NCI-H510A treated with DMSO at 0.1 percent for 48 hours (cell line): ENCODE measurements at regions not wholly inside any gene's neighbourhood (a gene's known extent, or its start where the extent isn't known, plus 50 kb on each side); places are given as distances from the start of the nearest gene placed in this dataset.
A peak's percentile ranks its signal among the peaks of the same experiment; 100 is the strongest.
"Not testable (repeated sequence)": the region's sequence is repeated elsewhere in the genome, so short reads cannot be mapped to it uniquely, and the experiment has no call there.

Source experiments
- DNase-seq: peaks from one replicate; lab custom pipeline; 2025; lab: John Stamatoyannopoulos, UW

DNA sequence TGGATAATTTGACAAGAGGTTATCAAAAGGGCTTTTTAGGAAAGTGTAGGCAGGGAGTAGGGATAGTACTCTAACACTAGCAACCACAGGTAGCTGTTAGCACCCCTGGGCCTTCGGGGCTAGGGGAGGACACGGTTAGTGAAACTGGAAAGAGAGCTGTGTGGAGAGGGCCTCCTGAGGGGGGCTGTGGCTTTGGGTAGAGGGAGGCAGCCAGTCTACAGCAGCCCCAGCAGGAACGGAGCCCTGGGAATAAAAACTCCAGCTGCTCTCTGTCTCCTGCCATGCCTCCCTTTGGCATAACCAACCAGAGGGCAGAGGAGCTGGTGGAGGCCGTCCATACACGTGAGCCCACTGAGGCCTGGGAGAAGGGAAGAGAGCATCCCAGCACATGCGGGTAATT, 223.2 kb downstream of the FOXD2 start:
- DNase-seq, result peak; percentile 34

DNA sequence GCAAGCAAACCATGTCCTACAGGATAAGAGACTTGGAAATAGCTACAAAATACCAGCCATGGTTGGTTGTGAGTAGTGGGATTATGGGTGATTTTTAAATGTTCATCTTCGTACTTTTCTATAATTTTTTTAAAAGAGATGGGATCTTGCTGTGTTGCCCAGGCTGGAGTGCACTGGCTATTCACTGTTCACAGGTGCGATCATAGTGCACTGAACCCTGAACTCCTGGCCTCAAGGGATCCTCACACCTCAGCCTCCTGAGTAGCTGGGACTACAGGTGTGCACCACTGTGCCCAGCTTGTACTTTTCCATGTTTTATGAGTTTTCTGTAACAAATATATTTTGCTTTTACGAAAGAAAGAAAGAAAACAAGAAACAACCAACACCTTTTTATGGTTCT, 224.2 kb downstream of the FOXD2 start:
- DNase-seq, result no peak

DNA sequence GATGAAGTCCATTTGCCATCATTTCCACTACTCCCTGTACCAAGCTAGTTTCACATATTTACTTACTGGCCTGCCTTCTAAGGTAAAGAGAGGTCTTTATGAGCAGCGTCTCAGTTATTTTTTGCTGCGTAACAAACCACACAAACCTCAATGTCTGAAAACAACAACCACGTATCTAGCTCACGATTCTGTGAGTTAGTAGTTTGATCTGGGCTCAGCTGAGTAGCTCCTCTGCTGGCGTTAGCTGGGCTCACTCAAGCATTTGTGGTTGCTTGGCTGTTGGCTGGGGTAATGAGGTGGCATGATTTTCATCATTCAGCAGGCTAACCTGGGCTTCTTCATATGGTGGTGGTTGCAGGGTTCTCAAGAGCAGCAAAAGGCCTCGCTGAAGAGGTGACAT, 225.4 kb downstream of the FOXD2 start:
- DNase-seq, result no peak

DNA sequence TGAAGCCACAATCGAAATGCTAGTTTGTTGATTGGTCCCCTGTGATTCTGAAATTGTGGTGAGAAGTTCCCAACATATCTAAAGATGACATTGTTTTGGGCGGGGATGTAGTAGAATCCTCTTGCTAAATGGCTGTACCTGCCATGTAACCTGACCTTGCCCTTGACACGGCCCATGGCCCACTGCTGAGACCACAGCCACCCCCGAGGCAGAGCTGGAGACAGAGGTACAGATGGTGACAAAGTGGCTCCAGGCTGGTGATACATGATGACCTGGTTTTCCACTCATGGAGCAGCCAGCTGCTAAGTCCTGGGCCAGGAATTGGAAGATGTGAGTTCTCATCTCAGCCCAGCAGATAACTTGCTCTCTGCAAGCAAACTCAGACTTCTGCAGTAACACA, 226.5 kb downstream of the FOXD2 start:
- no peak for DNase-seq

DNA sequence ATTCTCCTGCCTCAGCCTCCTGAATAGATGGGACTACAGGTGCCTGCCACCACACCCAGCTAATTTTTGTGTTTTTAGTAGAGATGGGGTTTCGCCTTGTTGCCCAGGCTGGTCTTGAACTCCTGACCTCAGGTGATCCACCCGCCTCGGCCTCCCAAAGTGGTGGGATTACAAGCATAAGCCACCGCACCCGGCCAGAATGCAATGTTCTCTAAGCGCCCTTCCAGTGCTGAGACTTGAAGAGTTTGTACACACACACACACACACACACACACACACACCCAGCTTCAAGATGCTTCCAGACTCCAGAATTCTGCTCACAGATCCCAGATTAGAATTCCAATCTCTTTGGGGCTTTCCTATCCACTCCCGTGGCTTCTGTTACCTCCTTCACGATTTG, 227.1 kb downstream of the FOXD2 start:
- DNase-seq, result not testable (repeated sequence)

DNA sequence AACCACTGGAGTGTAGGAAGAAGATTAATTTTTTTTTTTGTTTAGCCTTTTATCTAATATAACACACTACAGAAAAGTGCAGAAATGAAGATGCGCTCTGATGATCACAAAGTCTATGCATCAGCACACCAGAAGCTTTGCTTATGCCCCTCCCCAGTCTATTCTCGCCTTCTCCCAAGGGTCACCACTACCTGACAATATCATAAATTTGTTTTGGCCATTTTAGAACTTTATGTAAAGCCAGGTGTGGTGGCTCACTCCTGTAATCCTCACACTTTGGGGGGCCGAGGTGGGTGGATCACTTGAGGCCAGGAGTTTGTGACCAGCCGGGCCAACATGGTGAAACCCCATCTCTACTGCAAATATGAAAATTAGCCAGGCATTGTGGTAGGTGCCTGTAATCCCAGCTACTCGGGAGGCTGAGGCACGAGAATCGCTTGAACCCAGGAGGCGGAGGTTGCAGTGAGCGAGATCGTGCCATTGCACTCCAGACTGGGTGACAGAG, 231.3 kb downstream of the FOXD2 start:
- no peak for DNase-seq

GRCh38 chr1:47672622-47673021, 234.8 kb downstream of the FOXD2 start:
- no peak for DNase-seq

- no peak for DNase-seq
Measured at GRCh38 chr1:47674189-47674588, 236.3 kb downstream of the FOXD2 start.

GRCh38 chr1:47675047-47675675, 237.3 kb downstream of the FOXD2 start:
- DNase-seq, result no peak

- no peak for DNase-seq
Measured at GRCh38 chr1:47675721-47676120, 237.9 kb downstream of the FOXD2 start.

DNA sequence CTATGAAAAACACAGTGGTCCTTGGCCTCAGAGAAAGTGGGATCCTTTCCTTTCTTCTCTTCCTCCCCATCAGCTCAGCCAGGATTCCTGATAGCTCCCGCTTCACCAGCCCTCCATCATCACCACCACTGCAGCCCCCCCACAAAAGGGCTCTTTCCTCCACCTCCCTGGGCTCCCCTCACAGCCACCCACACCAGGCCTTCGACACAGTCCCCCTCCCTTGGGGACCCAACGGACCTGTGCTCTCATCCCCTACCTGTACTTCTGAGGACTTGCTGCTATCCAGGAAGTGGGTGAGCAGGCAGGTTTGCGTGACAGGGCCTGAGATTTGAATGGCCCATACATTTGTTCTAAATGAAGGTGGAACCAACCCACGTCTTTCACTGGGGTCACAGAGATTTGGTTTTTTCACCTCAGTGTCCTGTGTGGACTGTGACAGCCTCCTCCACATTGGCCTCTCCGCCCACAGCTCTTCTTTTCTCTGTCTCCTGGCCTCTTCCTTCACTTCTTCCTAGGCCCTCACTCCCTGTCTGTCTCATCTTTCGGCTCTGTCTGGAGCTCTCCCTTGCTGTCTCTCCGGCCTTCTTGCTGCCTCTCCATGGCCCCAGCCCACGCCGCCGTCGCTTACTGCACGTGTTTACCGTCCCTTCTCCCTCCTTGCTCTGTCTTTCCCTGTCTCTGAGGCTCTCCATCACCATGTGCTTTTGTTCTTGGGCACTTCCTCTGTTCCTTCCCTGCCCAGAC, 238.6 kb downstream of the FOXD2 start:
- DNase-seq, result no peak

DNA sequence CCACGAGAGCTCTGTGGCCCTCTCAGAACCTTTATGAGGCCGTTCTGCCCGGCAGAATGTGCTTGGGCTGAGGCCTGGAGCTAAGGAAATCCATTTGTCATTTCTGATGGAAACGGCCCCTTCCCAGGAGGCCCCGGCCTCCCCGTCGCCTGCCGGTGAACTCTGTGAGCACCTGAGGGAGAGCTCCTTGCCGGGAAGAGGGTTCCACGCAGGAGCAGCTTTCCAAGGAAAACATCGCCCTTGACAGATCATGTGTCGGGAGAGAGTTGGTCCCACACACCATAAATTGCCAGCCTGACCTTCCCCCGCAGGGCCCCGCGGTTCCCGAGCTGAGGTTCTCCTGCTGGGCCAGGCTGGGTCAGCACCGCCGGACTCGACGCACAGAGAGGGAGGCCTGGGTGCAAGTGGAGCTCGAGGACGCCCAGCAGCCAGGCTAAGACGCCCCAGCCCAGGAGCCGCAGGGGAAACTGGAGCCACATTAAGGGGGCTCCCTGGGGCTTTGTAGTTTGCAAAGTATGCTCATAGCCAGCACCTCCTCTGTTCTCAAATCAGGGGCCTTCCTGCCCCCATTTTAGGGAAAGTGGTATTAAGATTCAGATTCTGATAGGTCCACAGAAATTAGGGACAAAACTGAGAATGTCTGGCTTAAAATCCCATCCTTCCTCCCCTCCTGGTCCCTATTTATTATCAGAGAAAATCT, 239.5 kb downstream of the FOXD2 start:
- no peak for DNase-seq

- no peak for DNase-seq
Measured at GRCh38 chr1:47678464-47678980, 240.7 kb downstream of the FOXD2 start.

GRCh38 chr1:47679301-47679791, 241.5 kb downstream of the FOXD2 start:
- no peak for DNase-seq

- DNase-seq, result no peak
Measured at GRCh38 chr1:47679826-47680225, 242.0 kb downstream of the FOXD2 start.

DNA sequence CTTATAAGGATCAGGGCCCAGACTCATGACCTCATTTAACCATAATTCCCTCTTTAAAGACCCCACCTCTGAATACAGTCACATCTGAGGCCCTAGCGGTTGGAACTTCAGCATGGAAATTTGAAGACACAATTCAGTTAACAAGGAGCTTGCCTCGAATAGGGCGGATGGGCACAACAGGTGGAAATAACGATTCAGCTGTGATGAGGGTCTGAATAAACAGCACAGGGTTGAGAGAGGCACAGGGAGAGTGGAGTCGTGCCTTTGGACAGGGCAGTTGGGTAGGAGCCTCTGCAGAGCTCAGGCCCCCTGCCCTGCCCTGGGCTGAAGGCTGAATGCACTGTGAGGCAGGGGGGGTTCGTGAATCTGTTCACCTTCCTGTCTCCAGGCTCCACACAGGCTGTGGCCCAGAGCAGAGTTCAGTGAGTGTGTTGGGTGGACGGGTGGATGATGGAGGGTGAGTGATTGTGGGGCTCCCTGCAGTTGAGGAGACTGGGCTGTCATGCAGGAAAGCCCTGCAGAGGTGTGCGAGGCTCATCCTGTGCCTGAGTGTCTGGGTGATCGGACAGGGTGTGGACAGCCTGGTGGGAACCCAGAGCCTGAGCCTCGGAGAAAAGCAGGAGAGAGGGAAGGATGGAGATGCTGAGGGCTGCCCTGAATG, 243.1 kb downstream of the FOXD2 start:
- DNase-seq, result no peak

- no peak for DNase-seq
Measured at GRCh38 chr1:47681735-47682134, 243.9 kb downstream of the FOXD2 start.

GRCh38 chr1:47682198-47682597, 244.4 kb downstream of the FOXD2 start:
- DNase-seq, result no peak

GRCh38 chr1:47682786-47683350, 245.0 kb downstream of the FOXD2 start:
- DNase-seq, result no peak

DNA sequence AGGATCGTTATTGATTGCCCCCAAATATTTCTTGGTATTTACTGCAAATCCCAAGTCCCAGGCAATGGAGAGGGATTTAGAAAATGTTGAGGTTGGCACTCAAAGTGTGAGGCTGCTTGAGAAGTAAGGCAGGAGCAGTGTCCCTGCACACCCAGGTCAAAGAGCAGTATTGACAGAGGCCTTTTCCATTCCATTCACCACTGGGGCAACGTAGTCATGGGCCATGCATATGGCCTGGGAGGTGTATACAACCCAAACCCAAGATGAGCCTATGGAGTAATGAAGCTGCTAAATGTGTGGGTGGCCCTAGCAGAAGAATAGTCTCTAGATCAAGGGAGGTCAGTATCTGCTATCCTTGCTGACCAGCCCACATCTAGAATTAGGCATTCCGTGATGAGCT, 245.6 kb downstream of the FOXD2 start:
- DNase-seq, result no peak

- no peak for DNase-seq
Measured at GRCh38 chr1:47684518-47684917, 246.7 kb downstream of the FOXD2 start.
